Endothelial cell (in vitro differentiated cells): ENCODE measurements at regions not wholly inside any gene's neighbourhood (a gene's known extent, or its start where the extent isn't known, plus 50 kb on each side); places are given as distances from the start of the nearest gene placed in this dataset.

Source experiments
- DNase-seq: peaks from one replicate; pipeline ENCODE4 v3.0.0; 2021; ENCODE audit warnings: low spot score
- H3K27ac Mint-ChIP-seq: one replicate; pipeline ENCODE4 v1.8.0; 2021; ENCODE audit warnings: mixed read lengths, inconsistent platforms; ENCODE audit not compliant: unreplicated experiment
- H3K27me3 Mint-ChIP-seq: one replicate; pipeline ENCODE4 v1.8.0; 2021; ENCODE audit warnings: mild to moderate bottlenecking, moderate library complexity, mixed read lengths, inconsistent platforms; ENCODE audit not compliant: unreplicated experiment
- H3K36me3 Mint-ChIP-seq: one replicate; pipeline ENCODE4 v1.8.0; 2021; ENCODE audit warnings: mild to moderate bottlenecking, low read depth, mixed read lengths, inconsistent platforms; ENCODE audit not compliant: unreplicated experiment
- H3K4me1 Mint-ChIP-seq: one replicate; pipeline ENCODE4 v1.8.0; 2021; ENCODE audit warnings: mild to moderate bottlenecking, mixed read lengths, inconsistent platforms; ENCODE audit not compliant: unreplicated experiment
- H3K4me3 Mint-ChIP-seq: one replicate; pipeline ENCODE4 v1.8.0; 2021; ENCODE audit warnings: mild to moderate bottlenecking, mixed read lengths, inconsistent platforms; ENCODE audit not compliant: unreplicated experiment
- H3K9me3 Mint-ChIP-seq: one replicate; pipeline ENCODE4 v1.8.0; 2021; ENCODE audit warnings: mixed read lengths, inconsistent platforms; ENCODE audit not compliant: unreplicated experiment
- CTCF ChIP-seq: fragments of 200-600 bp; sonication (generic); IDR thresholded peaks from one replicate; pipeline ENCODE4 v1.5.0; 2021; ENCODE audit warnings: antibody characterized with exemption; ENCODE audit not compliant: unreplicated experiment

- no peak for TF ChIP-seq CTCF
- Mint-ChIP-seq H3K4me3 (no peak overlapping the region), H3K4me1 (peaks cover 31% of the 10 kb centered on the region), H3K36me3 (no peaks in the 10 kb centered on the region), H3K27me3 (no peaks in the 10 kb centered on the region), H3K27ac (peak overlapping the region; percentile 45), H3K9me3 (no peaks in the 10 kb centered on the region)
- DNase-seq = no peak
These were observed 172.8 kb upstream of the B3GAT1 start for GRCh38 chr11:134584706-134585445.

DNA sequence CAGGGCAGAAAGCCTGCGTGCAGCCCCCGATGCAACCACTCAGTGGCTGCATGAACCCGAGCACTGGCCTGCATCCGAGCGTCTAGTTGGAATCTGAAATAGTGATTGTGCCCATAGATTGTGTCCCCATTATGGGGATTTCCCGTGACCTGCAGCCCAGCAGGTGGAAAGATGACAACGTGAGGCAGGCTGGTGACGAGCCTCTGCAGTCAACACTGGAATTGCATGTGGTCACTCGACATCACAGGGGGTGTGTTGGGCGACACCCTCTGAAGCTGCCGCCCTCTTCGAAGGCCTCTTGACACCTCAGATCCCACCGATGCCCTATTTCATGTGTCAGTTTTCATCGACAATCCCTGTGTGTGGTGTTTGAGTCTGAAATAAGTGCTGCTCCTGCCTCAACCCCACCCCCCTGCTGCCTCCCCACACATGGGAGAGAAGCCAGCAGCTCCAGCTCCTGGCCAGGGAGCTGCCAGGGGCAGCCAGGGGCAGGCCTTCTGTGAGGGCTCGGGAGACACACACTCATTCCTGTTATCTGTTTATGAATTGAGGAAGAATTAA, 172.0 kb upstream of the B3GAT1 start:
- Mint-ChIP-seq H3K9me3 (no peaks in the 10 kb centered on the region), H3K27me3 (no peaks in the 10 kb centered on the region), H3K27ac (no peak overlapping the region), H3K4me3 (no peak overlapping the region), H3K4me1 (peaks cover 31% of the 10 kb centered on the region), H3K36me3 (no peaks in the 10 kb centered on the region)
- no peak for DNase-seq
- no peak for TF ChIP-seq CTCF

- no peak overlapping the region for H3K4me3 Mint-ChIP-seq
- DNase-seq = no peak
- H3K27me3 Mint-ChIP-seq = no peaks in the 10 kb centered on the region
- no peak overlapping the region for H3K27ac Mint-ChIP-seq
- H3K9me3 Mint-ChIP-seq = no peaks in the 10 kb centered on the region
- no peak for TF ChIP-seq CTCF
- H3K4me1 Mint-ChIP-seq = peaks cover 31% of the 10 kb centered on the region
- H3K36me3 Mint-ChIP-seq = no peaks in the 10 kb centered on the region
These were observed 171.5 kb upstream of the B3GAT1 start for GRCh38 chr11:134583397-134583990.

- DNase-seq = no peak
- no peaks in the 10 kb centered on the region for H3K36me3 Mint-ChIP-seq
- H3K9me3 Mint-ChIP-seq = no peaks in the 10 kb centered on the region
- H3K4me1 Mint-ChIP-seq = peaks cover 31% of the 10 kb centered on the region
- no peaks in the 10 kb centered on the region for H3K27me3 Mint-ChIP-seq
- no peak overlapping the region for H3K27ac Mint-ChIP-seq
- no peak overlapping the region for H3K4me3 Mint-ChIP-seq
- no peak for TF ChIP-seq CTCF
These were observed 170.7 kb upstream of the B3GAT1 start for GRCh38 chr11:134582770-134583095.

DNA sequence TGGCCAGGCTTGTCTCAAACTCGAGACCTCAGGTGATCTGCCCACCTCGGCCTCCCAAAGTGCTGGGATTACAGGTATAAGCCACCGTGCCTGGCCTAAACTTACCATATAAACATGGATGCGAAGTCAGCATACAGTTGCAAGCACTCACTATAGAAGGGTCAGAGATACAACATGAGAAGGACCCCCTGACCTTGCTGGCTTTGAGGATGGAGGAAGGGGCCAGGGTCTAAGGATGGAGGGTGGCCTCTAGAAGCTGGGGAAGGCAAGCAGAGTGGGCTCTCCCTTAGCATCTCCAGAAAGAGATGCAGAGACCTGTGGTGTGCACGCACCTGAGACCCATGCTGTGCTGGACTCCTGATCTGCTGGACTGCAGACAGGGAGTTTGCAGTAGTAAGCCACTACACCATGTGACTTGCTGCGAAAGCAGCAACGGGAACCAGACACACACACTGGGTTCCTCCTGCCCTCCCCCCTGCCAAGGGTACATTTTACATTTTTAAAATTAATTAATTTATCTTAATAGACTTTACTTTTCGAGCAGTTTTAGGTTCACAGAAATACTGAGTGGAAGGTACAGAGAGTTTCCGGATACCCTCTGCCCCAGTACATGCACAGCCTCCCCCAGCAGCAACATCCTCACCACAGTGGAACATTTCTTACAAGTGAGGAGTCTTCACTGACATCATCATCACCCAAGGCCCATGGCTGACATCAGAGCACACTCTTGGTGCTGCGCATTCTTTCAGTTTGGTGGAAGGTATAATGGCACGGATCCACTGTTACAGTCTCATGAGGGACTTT, 170.1 kb upstream of the B3GAT1 start:
- H3K36me3 Mint-ChIP-seq = no peaks in the 10 kb centered on the region
- H3K4me3 Mint-ChIP-seq = no peak overlapping the region
- H3K4me1 Mint-ChIP-seq = peaks cover 31% of the 10 kb centered on the region
- no peak for TF ChIP-seq CTCF
- H3K9me3 Mint-ChIP-seq = no peaks in the 10 kb centered on the region
- no peaks in the 10 kb centered on the region for H3K27me3 Mint-ChIP-seq
- H3K27ac Mint-ChIP-seq = no peak overlapping the region
- no peak for DNase-seq
